HG03060 (cell line): ENCODE measurements at regions not wholly inside any gene's neighbourhood (a gene's known extent, or its start where the extent isn't known, plus 50 kb on each side); places are given as distances from the start of the nearest gene placed in this dataset.

ENCODE experiments used
- ATAC-seq: cut with Tn5 transposase; IDR thresholded peaks from one replicate; pipeline ENCODE4 v1.9.1; 2021; ENCODE audit warnings: low read depth, moderate number of reproducible peaks; ENCODE audit not compliant: unreplicated experiment

DNA sequence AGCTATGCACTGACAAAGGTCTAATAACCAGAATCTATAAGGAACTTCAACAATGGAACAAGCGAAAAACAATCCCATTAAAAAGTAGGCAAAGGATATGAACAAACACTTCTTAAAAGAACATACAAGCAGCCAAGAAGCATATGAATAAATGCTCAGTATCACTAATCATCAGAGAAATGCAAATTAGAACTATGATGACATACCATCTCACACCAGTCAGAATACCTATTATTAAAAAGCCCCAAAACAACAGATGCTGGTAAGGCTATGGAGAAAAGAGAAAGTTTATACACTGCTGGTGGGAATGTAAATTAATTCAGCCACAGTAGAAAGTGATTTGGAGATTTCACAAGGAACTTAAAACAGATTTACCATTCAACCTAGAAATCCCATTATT lies 211.8 kb downstream of the EDN1 start:
- no peak for ATAC-seq

DNA sequence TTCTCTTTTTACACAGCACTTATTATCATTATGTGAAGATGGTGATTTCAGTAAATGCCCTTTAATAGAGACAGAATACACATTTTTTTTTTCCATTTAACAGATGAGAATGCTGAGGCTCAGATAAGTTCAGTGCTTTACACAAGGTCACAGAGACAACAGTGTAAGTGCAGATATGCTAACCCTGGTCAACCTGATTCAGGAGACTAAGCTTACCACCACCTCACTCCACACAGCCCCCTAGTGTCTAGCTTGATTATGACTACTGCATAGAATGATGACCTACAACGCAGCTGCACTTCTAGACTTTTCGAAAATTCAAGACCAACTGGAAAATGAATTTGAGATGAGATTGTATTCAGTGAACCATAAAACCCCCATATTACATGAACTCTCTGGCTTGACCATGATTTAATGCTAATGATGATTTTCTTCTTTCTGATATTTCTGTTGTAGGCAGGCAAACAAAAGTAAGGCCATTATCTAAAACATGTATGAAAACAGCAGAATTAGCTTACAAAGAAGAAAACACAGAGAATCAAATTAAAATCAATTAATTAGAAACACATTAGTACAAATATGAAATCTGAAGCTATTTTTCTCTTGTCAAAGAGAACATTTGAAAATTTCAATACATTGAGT lies 212.1 kb upstream of the PHACTR1 start:
- no peak for ATAC-seq

DNA sequence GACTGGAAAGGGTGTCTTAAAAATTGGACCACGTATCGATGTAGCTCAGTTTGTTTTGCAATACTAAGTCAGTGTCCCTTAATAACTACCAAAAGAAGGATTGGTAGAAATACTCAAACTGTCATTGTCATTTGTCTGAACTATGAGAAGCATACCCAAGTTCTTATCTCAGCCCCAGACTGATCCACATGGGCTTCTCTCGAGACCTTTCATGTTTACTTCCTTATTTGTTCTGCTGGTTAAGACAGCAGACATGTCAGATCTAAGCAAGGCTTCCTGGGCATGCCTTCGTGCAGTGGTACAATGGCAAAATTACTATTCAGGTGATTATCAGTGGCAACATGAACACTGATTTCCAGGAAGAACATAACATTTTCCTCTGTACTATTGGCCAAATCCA lies 211.1 kb upstream of the PHACTR1 start:
- no peak for ATAC-seq

GRCh38 chr6:12506159-12506558 lies 210.4 kb upstream of the PHACTR1 start:
- ATAC-seq: no peak

DNA sequence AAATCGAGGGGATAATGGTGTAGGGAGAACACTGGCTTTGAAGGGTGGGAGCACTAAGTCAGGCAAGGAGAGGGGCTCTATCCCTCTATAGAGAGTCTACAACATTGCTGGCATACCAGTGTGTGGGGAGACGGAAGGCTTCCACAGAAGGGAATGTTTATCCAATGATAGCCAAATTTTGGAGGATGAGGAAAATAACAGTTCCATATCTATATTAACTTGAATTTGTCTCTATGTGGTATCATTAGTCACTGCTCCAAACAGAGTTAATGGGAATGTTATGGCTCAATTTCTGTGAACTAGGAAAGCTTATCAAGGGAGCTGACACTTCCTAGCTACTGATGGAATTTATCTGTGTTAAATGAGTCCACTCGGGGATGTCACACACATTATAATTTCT lies 208.9 kb upstream of the PHACTR1 start:
- ATAC-seq: no peak

DNA sequence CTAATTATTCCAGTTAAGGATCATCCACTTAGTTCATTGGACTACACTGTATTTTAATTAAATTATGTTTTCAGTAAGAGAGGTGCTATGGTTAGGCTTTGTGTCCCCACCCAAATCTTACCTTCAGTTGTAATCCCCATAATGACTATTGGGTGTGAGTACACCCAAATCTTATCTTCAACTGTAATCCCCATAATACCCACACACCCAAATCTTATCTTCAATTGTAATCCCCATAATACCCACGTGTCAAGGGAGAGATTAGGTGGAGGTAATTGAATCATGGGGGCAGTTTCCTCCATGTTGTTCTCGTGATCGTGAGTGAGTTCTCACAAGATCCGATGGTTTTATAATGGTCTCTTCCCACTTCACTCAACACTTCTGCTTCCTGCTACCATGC lies 208.0 kb upstream of the PHACTR1 start:
- ATAC-seq: no peak

DNA sequence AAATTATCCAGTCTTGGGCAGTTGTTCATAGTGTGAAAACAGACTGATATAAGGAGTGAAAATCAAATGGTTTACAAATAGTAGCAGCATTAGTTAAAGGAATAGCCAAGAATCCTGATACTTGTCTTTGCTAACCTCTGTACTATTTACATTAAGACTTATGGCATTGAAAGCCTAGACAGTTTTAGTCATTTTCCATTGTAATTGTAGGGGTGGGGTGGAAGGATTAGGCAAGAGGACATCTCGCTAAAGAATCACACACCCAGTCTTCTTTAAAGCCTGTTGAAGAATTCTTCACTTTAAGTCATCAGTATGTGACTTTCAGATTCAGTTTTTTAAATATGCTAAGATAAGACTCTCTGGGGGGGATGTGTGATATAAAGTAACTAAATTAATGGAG lies 207.5 kb upstream of the PHACTR1 start:
- ATAC-seq: no peak

DNA sequence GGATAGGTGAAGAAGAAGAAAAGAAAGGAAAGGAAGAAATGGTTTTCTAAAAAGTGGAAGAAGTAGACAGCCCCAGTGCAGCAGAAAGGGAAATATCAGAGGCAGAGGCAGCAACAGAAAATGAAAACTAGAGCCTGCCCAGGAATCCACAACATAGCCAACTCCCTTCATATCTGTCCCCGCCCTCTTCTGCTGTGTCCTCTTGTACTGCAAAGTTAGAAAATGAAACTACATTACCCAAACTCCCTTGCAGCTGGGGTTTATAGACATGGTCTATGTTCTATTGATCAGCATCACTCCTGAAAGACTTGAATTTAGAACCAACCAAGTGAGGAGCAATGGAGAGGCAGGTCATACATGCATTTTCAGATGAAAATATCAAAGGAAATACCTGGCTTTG lies 200.5 kb upstream of the PHACTR1 start:
- ATAC-seq: no peak

DNA sequence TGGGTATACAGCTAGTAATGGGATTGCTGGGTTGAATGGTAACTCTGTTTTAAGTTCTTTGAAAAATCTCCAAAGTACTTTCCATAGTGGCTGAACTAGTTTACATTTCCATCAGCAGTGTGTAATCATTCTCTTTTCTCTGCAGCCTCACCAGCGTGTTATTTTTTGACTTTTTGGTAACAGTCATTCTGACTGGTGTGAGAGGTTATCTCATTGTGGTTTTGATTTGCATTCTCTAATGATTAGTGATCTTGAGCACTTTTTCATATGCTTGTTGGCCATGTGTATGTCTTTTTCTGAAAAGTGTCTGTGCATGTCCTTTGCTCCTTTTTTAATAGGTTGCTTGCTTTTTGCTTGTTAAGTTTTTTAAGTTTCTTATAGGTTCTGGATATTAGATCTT lies 194.2 kb upstream of the PHACTR1 start:
- no peak for ATAC-seq

GRCh38 chr6:12523726-12524125 lies 192.8 kb upstream of the PHACTR1 start:
- ATAC-seq: no peak

GRCh38 chr6:12525276-12525675 lies 191.3 kb upstream of the PHACTR1 start:
- ATAC-seq: no peak

- ATAC-seq: no peak
These were observed 189.2 kb upstream of the PHACTR1 start for GRCh38 chr6:12527339-12527738.

GRCh38 chr6:12528136-12528535 lies 188.4 kb upstream of the PHACTR1 start:
- no peak for ATAC-seq

- no peak for ATAC-seq
These were observed 187.8 kb upstream of the PHACTR1 start for GRCh38 chr6:12528581-12529363.

GRCh38 chr6:12529364-12530019 lies 187.1 kb upstream of the PHACTR1 start:
- no peak for ATAC-seq

- ATAC-seq: no peak
These were observed 186.2 kb upstream of the PHACTR1 start for GRCh38 chr6:12530345-12530744.

GRCh38 chr6:12533586-12533985 lies 183.0 kb upstream of the PHACTR1 start:
- ATAC-seq: no peak

DNA sequence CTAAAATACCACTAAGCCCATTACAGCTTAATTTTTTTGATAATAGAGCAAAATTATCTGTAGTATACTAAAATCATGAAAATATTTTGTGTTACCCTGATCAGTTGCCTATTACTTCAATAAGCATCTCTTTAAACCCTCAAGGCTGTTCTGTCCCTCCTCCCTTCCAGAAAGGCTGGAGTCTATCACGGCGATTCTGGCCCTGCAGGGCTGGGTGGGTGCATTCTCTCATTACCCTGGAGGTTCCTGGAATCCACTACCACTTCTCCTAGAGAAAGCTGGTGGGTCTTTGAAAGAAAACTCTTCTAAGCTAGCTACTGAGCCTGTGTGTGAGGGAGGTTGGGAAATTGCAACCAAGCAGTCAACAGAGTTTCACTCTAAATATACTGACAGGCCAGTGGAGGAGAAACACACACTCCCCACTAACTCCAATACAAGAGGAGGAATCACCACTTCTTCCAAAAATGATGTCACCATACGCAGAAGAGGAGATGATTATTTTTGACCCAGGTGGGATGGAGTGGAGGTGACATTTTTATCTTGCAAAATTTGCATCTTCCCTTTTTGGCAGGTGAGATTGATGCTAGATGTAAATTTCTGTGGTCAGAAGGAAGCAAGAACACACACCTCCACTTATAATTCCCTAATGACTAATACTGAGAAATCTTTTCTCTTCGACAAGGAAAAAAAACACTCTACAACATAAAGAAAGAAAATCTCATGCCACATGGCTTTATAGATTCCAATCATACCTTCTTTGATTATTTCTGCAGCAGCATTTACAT lies 182.3 kb upstream of the PHACTR1 start:
- no peak for ATAC-seq

- no peak for ATAC-seq
These were observed 180.8 kb upstream of the PHACTR1 start for GRCh38 chr6:12535586-12536314.

GRCh38 chr6:12536416-12536815 lies 180.2 kb upstream of the PHACTR1 start:
- no peak for ATAC-seq
